Upper lobe of left lung (tissue), 4 donors: ENCODE measurements at regions not wholly inside any gene's neighbourhood (a gene's known extent, or its start where the extent isn't known, plus 50 kb on each side); places are given as distances from the start of the nearest gene placed in this dataset.

Source experiments
- EP300 ChIP-seq, 4 donors: sonication (generic); formaldehyde crosslinking; IDR thresholded peaks; one replicate each; pipeline ENCODE4 v1.5.1; 2017; ENCODE audit warnings: antibody characterized with exemption in 4 of 4, control low read depth in 2 of 4
- POLR2A ChIP-seq, 4 donors: fragments of 450-650 bp; IDR thresholded peaks; one replicate each; pipeline ENCODE4 v1.5.1; 2016 to 2017; ENCODE audit warnings: antibody characterized with exemption in 4 of 4, mild to moderate bottlenecking in 2 of 4
- POLR2AphosphoS5 ChIP-seq, 2 donors: sonication (generic); formaldehyde crosslinking; IDR thresholded peaks; one replicate each; pipeline ENCODE4 v1.5.1; 2017; ENCODE audit warnings: antibody characterized with exemption in 2 of 2
- TF ChIP-seq, protein P1 (sequence below), 6 experiments: fragments of 450-650 bp in 4 of 6; fragments of 200-600 bp in 2 of 6; sonication (generic) in 2 of 6; IDR thresholded peaks; one replicate each; pipeline ENCODE4 v1.5.1; 2016 to 2019; ENCODE audit warnings: antibody characterized with exemption in 6 of 6

DNA sequence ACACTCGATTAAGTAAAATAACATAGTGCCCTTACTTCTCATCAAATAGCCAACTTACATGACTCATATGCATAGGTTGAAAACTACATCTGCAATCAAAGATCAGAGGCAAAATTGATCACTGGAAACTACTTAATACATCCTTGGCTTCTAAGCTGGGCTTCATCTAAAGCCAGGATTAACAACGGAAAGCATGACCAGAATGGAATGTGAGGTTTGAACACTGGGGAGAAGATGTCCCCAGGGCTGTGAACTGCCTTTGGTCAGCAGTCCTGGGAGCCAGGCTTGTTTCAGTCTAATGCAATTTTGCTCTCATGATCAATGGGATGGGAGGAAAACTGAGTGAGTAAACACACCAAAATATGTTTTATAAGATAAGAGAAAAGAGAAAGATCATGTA, 192.5 kb upstream of the TTC29 start:
- TF ChIP-seq POLR2A (IDR thresholded peaks at IDR 0.05) (no peak), POLR2AphosphoS5 (IDR thresholded peaks at IDR 0.05) (no peak), EP300 (IDR thresholded peaks at IDR 0.05) (no peak)
- TF ChIP-seq, protein P1, sequence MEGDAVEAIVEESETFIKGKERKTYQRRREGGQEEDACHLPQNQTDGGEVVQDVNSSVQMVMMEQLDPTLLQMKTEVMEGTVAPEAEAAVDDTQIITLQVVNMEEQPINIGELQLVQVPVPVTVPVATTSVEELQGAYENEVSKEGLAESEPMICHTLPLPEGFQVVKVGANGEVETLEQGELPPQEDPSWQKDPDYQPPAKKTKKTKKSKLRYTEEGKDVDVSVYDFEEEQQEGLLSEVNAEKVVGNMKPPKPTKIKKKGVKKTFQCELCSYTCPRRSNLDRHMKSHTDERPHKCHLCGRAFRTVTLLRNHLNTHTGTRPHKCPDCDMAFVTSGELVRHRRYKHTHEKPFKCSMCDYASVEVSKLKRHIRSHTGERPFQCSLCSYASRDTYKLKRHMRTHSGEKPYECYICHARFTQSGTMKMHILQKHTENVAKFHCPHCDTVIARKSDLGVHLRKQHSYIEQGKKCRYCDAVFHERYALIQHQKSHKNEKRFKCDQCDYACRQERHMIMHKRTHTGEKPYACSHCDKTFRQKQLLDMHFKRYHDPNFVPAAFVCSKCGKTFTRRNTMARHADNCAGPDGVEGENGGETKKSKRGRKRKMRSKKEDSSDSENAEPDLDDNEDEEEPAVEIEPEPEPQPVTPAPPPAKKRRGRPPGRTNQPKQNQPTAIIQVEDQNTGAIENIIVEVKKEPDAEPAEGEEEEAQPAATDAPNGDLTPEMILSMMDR (IDR thresholded peaks at IDR 0.05), result no peak
